ENCODE measurements at regions not wholly inside any gene's neighbourhood (a gene's known extent, or its start where the extent isn't known, plus 50 kb on each side); places are given as distances from the start of the nearest gene placed in this dataset.

DNA sequence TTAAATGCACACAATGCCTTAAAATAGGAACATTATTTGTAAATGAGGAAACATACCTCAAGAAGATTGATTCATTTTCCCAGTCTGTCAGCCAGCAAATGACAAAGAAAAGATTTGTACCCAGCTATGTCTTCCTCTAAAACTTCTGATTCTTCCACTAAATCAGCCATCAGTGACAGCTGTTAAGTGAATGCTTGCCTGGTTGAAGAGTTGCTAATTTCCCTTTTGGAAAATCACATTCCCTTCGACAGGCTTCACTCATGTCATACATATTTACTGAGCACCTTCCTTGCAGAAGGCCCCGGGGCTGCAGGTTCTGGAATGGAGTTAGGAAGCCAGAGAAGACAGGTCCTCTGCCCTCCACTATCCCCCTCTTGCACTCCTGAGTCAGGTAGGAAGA is 112.0 kb upstream of the SLC66A3 start:
- DNase-seq (ENCODE audit: low read depth in 1 of 2, low spot score in 1 of 2), result no peak
- TF ChIP-seq JUND (IDR thresholded peaks at IDR 0.05; ENCODE audit: low read depth), result no peak
- in situ Hi-C loops (cut with HindIII; ENCODE audit: low pct_unique_long_range_greater_than_20kb, low sequenced_read_pairs), result no loop called here

DNA sequence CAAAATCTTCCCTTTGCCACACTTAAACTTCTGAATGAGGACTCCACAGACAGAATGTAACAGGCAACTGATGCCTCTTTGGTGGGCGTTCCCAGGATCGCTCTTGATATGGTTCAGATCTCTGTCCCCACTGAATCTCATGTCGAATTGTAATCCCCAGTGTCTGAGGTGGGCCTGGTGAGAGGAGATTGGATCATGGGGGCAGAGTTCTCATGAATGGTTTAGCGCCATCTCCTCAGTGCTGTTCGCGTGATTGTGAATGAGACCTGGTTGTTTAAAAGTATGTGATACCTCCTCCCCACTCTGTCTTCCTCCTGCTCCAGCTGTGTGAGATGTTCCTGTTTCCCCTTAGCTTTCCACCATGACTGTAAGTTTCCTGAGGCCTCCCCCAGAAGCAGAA is 111.1 kb upstream of the SLC66A3 start:
- TF ChIP-seq JUND (IDR thresholded peaks at IDR 0.05; ENCODE audit: low read depth), result no peak
- in situ Hi-C loops (cut with HindIII; ENCODE audit: low pct_unique_long_range_greater_than_20kb, low sequenced_read_pairs), result no loop called here
- no peak for DNase-seq (ENCODE audit: low read depth in 1 of 2, low spot score in 1 of 2)

DNA sequence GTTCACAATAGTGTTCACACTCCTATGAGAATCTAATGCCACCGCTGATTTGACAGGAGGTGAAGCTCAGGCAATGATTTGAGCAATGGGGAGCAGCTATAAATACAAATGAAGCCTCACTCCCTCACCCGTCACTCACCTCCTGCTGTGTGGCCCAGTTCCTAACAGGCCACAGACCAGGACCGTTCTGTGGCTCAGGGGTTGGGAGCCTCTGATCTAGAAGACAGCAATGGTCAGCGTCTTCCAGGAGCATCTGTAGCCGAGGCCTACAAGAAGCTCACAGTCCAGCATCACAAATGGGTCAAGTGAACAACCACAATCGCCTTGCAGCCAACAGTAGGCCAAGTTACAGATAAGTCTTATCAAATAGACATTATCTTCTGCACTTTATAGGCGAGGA is 110.0 kb upstream of the SLC66A3 start:
- in situ Hi-C loops (cut with HindIII; ENCODE audit: low pct_unique_long_range_greater_than_20kb, low sequenced_read_pairs), result no loop called here
- no peak for TF ChIP-seq JUND (IDR thresholded peaks at IDR 0.05; ENCODE audit: low read depth)
- DNase-seq (ENCODE audit: low read depth in 1 of 2, low spot score in 1 of 2), result no peak

DNA sequence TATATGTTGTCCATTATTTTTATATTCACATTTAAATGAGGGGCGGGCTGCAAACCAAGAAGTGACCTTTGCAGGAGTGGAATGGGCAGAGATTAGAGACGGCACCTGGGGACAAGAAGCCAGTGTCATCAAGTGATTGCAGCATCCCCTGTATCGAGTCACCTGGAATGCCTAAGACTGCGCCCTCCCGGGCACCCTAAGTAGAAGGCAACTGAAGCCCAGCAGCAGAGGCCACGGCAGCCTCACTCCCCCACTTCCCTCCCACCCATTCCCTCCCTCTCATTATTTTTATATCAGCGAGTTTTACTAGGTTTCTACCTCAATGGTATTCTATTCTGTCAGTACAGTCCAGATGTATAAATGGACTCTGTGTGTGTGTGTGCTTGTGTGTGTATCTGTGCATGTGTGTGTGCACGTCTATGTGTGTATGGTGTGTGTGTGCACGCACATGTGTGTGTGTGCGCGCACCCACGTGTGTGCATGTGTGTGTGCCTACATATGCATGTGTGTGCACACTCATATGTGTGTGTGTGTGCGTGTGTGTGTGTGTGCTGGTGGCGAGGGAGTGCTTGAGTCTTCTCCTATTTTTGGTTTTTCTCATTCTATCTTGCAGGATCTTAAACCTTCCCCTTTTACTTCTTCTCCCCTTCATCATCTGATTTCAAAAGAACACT is 106.8 kb upstream of the SLC66A3 start:
- in situ Hi-C loops (cut with HindIII; ENCODE audit: low pct_unique_long_range_greater_than_20kb, low sequenced_read_pairs), result no loop called here
- DNase-seq (ENCODE audit: low read depth in 1 of 2, low spot score in 1 of 2), result no peak
- TF ChIP-seq JUND (IDR thresholded peaks at IDR 0.05; ENCODE audit: low read depth), result no peak

DNA sequence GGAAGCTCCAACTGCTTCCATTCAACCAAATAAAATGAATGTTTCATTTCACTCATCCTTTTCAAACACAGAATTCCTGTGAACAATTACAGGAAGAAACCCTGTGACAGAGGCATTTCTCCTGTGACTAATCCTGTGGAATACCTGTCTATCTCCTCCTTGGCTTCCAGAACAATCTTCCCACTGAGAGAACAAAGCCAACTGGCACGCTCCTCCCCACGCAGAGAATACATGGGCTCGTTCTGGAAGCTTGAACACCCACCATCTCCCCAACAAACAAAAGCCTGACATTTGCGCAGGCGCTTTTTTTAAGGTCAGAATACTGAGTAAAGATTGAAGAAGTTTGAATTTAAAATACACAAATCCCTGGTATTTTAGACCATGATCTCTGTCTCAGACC is 104.7 kb upstream of the SLC66A3 start:
- no peak for TF ChIP-seq JUND (IDR thresholded peaks at IDR 0.05; ENCODE audit: low read depth)
- in situ Hi-C loops (cut with HindIII; ENCODE audit: low pct_unique_long_range_greater_than_20kb, low sequenced_read_pairs), result no loop called here
- DNase-seq (ENCODE audit: low read depth in 1 of 2, low spot score in 1 of 2), result no peak

DNA sequence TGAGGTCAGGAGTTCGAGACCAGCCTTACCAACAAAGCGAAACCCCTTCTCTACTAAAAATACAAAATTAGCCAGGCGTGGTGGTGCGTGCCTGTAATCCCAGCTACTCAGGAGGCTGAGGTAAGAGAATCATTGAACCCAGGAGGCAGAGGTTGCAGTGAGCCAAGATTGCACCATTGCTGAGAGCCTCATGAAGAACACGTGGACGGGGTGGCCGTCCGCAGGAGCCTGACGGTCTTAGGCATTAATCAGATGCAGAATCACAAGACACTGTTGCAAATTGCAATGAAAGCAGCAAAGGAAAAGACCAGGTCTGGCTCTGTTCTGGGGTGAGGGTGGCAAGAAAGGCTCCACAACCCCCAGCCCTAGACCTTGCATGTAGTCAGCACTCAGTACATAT is 104.0 kb upstream of the SLC66A3 start:
- TF ChIP-seq JUND (IDR thresholded peaks at IDR 0.05; ENCODE audit: low read depth), result no peak
- in situ Hi-C loops (cut with HindIII; ENCODE audit: low pct_unique_long_range_greater_than_20kb, low sequenced_read_pairs), result no loop called here
- no peak for DNase-seq (ENCODE audit: low read depth in 1 of 2, low spot score in 1 of 2)

DNA sequence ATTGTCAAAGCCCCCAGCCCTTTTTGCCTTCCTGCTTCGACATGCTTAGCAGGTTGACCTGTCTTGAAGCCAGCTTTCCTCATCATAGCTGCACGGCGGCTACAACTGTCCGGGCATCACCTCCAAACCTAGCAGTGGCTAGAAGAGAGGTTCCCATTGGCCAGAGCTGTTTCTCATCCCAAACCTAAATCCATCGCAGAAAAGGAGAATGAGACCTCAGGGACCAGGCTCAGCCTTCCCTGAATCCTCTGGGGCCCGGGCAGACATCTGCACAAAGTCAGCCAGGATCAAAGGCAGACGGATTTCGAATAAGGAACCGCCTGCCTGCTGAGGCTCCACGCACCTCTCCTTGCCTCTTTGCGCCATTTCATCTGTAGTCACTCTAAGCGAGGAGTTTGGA is 101.7 kb upstream of the SLC66A3 start:
- DNase-seq (ENCODE audit: low read depth in 1 of 2, low spot score in 1 of 2), result no peak
- in situ Hi-C loops (cut with HindIII; ENCODE audit: low pct_unique_long_range_greater_than_20kb, low sequenced_read_pairs), result no loop called here
- no peak for TF ChIP-seq JUND (IDR thresholded peaks at IDR 0.05; ENCODE audit: low read depth)

DNA sequence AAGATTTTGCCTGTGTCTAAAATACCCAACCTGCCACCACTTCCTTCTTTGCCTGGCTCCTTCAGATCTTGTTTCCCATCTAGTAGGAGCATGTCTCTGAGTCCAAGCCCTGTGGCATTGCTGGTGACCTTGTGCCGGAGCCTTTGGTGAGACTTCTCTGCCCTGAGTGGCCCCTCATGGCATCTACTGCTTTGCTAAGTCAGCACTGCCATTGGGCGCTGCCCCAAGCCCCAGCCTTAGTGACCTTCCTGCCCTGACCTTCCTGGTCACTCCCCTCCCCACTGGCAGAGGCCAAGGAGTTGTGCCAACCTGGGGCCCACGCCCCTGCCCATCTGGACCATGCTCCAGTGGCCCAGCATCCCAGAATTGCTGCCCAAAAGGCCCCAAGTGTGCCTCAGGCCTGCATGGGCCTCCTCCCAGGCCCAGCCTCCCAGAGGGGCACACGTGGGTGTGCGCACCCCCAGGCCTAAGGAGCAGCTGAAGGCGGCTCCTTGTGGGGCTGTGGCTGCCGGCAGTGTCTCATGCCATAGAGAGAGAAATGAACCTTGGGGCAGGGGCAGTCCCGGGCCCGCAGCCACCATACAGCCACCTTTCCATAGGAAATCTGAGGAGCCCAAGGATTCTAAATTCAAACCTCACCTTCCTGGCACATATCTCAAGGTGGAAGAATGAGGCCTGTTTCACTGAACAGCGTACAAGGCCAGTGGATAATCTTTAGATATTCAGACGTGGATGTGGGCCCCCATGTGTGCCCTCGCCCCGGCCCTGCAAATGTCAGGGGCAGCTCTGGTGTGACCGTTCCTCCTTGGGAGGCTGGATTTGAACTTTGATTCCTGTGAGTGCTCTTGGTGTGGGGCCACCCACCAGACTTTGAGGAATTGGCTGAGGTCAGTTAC is 100.2 kb upstream of the SLC66A3 start:
- DNase-seq (ENCODE audit: low read depth in 1 of 2, low spot score in 1 of 2), result no peak
- TF ChIP-seq JUND (IDR thresholded peaks at IDR 0.05; ENCODE audit: low read depth), result no peak
- in situ Hi-C loops (cut with HindIII; ENCODE audit: low pct_unique_long_range_greater_than_20kb, low sequenced_read_pairs), result no loop called here

DNA sequence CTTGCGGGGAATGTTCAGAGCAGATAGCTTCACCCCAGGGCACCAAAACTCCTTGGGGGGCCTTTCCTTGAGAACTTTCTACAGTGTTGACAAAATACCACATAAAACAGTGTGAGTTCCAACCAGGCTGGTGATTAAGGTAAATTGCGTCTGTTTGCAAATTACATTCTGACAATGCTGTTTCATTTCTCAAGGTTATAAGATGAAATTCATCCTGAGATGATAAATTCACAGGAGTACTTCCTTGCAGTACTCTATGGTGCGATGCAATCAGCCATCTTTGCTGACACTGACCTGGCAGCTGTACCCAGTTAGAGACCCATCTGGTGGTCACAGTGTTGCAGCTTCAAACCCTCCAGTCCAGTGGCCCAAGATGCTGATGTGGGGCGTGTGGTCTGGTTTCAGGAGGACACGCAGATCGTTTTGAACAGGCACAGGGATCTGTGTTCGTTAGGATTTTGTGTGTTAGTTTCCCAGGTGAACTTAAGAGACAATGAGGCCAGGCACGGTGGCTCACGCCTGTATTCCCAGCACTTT is 99.5 kb upstream of the SLC66A3 start:
- in situ Hi-C loops (cut with HindIII; ENCODE audit: low pct_unique_long_range_greater_than_20kb, low sequenced_read_pairs), result no loop called here
- TF ChIP-seq JUND (IDR thresholded peaks at IDR 0.05; ENCODE audit: low read depth), result no peak
- no peak for DNase-seq (ENCODE audit: low read depth in 1 of 2, low spot score in 1 of 2)

DNA sequence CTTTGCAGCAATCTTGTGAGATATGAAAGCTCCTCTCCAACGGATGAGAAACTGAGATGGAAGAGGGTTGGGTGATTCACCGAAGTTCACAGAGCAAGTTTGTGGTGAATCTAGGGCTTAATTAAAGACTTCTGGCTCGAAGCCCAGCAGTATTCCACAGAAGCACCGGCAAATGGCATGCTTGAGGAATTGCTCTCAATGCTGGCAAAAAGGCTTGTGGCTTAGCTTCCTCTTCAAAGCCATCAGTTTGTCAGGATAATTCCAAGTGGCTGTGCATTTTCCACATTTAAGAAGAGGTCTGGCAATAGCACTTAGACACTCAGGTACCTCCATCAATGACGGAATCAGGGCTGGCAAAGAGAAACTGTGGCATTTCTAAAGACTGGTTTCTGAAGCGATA is 98.7 kb upstream of the SLC66A3 start:
- no peak for TF ChIP-seq JUND (IDR thresholded peaks at IDR 0.05; ENCODE audit: low read depth)
- in situ Hi-C loops (cut with HindIII; ENCODE audit: low pct_unique_long_range_greater_than_20kb, low sequenced_read_pairs), result no loop called here
- no peak for DNase-seq (ENCODE audit: low read depth in 1 of 2, low spot score in 1 of 2)

DNA sequence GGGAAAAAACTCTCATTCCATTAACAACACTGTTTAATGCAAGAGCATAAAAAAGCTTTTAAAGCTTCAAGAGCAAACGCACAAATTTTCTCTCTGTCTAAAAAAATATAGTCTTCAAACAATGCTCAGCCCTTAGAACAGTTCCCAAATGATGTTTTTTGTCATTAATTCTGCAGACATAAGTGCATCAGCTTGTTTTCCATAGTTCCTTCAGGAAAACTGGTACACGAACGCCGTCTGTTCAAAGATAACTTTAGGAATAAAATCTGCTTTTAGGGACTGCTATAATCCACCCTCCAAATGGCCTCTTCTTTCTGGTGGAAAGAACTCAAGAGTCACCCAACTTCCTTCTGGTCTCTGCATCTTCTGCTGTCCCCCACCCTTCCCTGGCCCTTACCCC is 98.2 kb upstream of the SLC66A3 start:
- DNase-seq (ENCODE audit: low read depth in 1 of 2, low spot score in 1 of 2), result no peak
- no peak for TF ChIP-seq JUND (IDR thresholded peaks at IDR 0.05; ENCODE audit: low read depth)
- in situ Hi-C loops (cut with HindIII; ENCODE audit: low pct_unique_long_range_greater_than_20kb, low sequenced_read_pairs), result no loop called here

DNA sequence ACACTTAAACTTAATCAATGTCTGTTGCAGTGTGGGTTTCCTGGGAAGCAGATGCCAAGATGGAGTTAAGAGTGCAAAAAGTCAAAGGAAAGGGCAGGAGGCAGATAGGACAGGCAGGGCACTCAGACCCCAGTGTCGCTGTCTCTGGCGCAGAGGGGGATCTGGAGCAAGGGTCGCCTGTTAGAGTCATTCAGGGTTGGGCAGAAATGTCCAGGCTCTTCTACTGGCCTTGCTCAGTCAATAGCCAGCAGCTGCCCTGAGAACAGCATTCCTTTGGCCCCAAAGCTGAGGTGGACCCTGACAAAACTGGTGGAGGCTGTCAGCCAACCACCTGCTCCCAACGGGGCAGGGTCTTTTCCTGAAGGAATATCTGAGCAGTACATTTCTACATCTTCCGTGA is 97.1 kb upstream of the SLC66A3 start:
- no peak for DNase-seq (ENCODE audit: low read depth in 1 of 2, low spot score in 1 of 2)
- in situ Hi-C loops (cut with HindIII; ENCODE audit: low pct_unique_long_range_greater_than_20kb, low sequenced_read_pairs), result no loop called here
- no peak for TF ChIP-seq JUND (IDR thresholded peaks at IDR 0.05; ENCODE audit: low read depth)
